Chondrocyte (in vitro differentiated cells): ENCODE measurements at regions not wholly inside any gene's neighbourhood (a gene's known extent, or its start where the extent isn't known, plus 50 kb on each side); places are given as distances from the start of the nearest gene placed in this dataset.
"Not testable (repeated sequence)": the region's sequence is repeated elsewhere in the genome, so short reads cannot be mapped to it uniquely, and the experiment has no call there.

Experiments
- DNase-seq: peaks from one replicate; pipeline ENCODE4 v3.0.0; 2021; ENCODE audit warnings: mixed read lengths, low spot score
- H3K27ac Mint-ChIP-seq: one replicate; pipeline ENCODE4 v1.8.0; 2021; ENCODE audit warnings: mild to moderate bottlenecking, moderate library complexity, mixed read lengths; ENCODE audit not compliant: unreplicated experiment
- H3K27me3 Mint-ChIP-seq: 2 replicates; pipeline ENCODE4 v1.8.0; 2021; ENCODE audit warnings: low read depth, mixed read lengths
- H3K36me3 Mint-ChIP-seq: 2 replicates; pipeline ENCODE4 v1.8.0; 2021; ENCODE audit warnings: low read depth, mixed read lengths
- H3K4me1 Mint-ChIP-seq: 2 replicates; pipeline ENCODE4 v1.8.0; 2021; ENCODE audit warnings: low read depth, mild to moderate bottlenecking, mixed read lengths
- H3K4me3 Mint-ChIP-seq: one replicate; pipeline ENCODE4 v1.8.0; 2021; ENCODE audit warnings: mild to moderate bottlenecking, moderate library complexity, mixed read lengths; ENCODE audit not compliant: unreplicated experiment
- H3K9me3 Mint-ChIP-seq: 2 replicates; pipeline ENCODE4 v1.8.0; 2021; ENCODE audit warnings: low read depth, mixed read lengths
- TF ChIP-seq, protein P1 (sequence below): fragments of 200-600 bp; sonication (generic); IDR thresholded peaks from 2 replicates; pipeline ENCODE4 v1.5.0; 2021; ENCODE audit warnings: antibody characterized with exemption, mild to moderate bottlenecking, moderate library complexity

DNA sequence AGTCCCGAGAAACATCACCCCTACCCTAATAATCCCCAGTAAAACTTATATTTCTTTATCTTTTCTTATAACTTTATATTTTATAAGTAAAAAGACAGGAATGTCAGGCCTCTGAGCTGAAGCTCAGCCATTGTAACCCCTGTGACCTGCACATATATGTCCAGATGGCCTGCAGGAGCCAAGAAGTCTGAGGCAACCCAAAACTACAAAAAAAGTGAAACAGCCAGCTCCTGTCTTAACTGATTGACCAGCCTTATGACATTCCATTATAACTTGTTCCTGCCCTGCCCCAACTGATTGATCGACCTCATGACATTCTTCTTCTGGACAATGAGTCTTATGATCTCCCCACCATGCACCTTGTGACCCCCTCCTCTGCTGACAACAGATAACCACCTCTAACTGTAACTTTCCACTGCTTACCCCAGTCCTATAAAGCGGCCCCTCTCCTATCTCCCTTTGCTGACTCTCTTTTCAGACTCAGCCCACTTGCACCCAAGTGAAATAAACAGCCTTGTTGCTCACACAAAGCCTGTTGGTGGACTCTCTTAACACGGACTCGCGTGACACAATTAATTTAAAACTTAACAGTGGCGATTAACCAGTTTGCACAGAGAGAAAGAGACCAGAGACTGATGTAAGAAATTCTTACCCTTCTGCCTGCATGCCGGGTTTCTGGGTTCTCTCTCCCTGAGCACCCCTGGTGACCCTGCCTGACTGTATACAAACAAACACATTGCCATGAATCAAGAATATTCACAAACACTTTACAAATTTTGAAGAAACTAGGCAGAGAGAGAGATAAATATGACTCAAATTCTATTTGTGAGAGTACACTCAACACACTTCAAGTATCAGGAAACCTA is 1109.2 kb upstream of the TMEM132C start:
- not testable (repeated sequence) for H3K27ac Mint-ChIP-seq

DNA sequence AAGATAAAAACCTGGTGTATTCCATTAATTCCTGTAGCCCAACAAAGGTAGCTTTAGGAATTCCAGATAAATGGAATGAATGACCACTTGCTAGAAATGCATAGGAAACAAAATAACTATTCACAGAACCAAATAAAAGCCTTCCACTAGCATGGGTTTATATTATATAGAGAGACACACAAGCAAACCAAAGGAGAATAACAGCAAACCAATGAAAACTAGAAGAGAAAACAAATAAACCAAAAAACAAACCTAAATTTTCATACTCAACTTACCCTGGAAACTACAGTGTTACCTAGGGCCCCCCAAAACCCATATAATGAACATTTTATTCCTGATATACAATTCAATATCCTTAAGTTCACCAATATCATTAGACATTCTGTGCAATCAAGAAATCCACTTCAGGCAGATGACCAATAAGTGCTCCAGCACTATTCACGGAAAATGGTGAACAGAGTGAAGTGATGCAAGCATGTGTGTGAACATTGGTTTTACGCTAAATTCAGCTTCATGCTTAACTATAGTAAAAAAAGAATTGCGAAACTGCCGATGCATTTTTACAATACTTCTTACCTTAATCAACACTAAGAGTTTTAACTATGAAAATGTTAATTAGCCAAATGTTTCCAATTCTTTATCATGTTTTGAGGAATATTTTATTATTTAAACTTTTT is 1108.4 kb upstream of the TMEM132C start:
- TF ChIP-seq, protein P1, sequence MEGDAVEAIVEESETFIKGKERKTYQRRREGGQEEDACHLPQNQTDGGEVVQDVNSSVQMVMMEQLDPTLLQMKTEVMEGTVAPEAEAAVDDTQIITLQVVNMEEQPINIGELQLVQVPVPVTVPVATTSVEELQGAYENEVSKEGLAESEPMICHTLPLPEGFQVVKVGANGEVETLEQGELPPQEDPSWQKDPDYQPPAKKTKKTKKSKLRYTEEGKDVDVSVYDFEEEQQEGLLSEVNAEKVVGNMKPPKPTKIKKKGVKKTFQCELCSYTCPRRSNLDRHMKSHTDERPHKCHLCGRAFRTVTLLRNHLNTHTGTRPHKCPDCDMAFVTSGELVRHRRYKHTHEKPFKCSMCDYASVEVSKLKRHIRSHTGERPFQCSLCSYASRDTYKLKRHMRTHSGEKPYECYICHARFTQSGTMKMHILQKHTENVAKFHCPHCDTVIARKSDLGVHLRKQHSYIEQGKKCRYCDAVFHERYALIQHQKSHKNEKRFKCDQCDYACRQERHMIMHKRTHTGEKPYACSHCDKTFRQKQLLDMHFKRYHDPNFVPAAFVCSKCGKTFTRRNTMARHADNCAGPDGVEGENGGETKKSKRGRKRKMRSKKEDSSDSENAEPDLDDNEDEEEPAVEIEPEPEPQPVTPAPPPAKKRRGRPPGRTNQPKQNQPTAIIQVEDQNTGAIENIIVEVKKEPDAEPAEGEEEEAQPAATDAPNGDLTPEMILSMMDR = no peak
- DNase-seq = no peak
- Mint-ChIP-seq H3K4me1 (peaks cover 9% of the 10 kb centered on the region), H3K4me3 (no peak overlapping the region), H3K27me3 (no peaks in the 10 kb centered on the region), H3K36me3 (no peaks in the 10 kb centered on the region), H3K9me3 (no peaks in the 10 kb centered on the region), H3K27ac (no peak overlapping the region)

More for the DNA sequence above, 1109.2 kb upstream of the TMEM132C start:
- H3K4me1 Mint-ChIP-seq, H3K27me3 Mint-ChIP-seq, DNase-seq, H3K36me3 Mint-ChIP-seq, H3K4me3 Mint-ChIP-seq, H3K9me3 Mint-ChIP-seq: not testable (repeated sequence)

DNA sequence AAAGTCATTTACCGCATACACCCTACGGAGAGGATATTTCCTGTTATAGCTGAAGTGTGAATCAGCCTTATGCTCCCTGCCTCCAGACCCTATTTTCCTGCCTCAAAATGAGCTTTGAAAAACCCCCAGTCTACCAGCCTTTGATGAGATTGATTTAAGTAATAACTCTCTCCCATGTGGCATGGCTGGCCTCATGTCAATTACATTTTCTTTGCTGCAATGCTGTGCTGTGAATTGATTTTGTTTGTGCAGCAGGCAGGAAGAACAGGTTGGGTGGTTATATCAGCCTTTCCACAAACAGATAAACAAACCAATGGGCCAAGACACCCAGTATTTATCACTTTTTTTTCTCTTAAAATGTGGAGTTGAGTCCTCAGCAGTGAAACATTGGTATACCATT is 1105.5 kb upstream of the TMEM132C start:
- H3K9me3 Mint-ChIP-seq = no peaks in the 10 kb centered on the region
- H3K4me3 Mint-ChIP-seq = no peak overlapping the region
- H3K27ac Mint-ChIP-seq = no peak overlapping the region
- DNase-seq = no peak
- H3K27me3 Mint-ChIP-seq = no peaks in the 10 kb centered on the region
- TF ChIP-seq, protein P1 = no peak
- no peaks in the 10 kb centered on the region for H3K36me3 Mint-ChIP-seq
- H3K4me1 Mint-ChIP-seq = peaks cover 12% of the 10 kb centered on the region

DNA sequence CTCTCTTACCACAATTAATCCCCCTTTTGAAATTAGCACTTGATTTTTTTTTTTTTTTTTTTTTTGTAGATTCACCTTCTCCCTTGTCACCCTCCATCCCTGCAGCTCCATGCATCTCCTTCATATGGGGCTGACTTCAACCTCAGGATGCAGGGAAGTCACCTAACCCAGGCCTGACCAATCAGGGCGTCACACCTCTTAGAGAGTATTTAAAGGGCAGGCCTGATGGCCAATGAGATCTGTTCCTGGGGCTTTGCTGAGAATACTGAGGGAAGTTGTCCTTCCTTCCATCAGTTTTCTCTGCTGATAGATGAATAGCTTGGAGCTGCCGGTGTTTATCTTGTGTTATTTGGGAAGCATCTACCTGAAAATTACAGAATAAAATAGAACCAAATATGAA is 1104.7 kb upstream of the TMEM132C start:
- DNase-seq = no peak
- TF ChIP-seq, protein P1 = no peak
- no peak overlapping the region for H3K4me3 Mint-ChIP-seq
- peaks cover 12% of the 10 kb centered on the region for H3K4me1 Mint-ChIP-seq
- H3K27me3 Mint-ChIP-seq = no peaks in the 10 kb centered on the region
- no peak overlapping the region for H3K27ac Mint-ChIP-seq
- H3K36me3 Mint-ChIP-seq = no peaks in the 10 kb centered on the region
- no peaks in the 10 kb centered on the region for H3K9me3 Mint-ChIP-seq

DNA sequence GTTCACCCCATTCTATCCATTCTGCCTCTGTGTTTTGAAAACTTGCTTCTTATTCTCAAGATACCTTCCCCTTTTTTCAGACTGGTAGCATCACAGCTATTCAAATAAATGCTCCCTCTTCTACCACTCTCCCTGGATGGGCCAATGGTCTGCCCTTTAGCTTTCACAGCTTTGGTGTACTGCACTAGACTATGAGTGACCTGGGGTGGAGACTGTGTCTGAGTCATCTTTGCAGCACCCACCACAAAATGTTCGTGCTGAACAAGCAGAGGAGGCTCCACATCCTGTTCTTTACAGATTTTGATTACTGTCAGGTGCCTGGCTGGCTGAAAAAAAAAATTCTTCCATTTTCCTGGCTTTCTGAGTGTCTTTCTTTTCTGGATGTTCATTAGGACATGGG is 1104.1 kb upstream of the TMEM132C start:
- H3K4me3 Mint-ChIP-seq = no peak overlapping the region
- peaks cover 12% of the 10 kb centered on the region for H3K4me1 Mint-ChIP-seq
- no peaks in the 10 kb centered on the region for H3K36me3 Mint-ChIP-seq
- H3K27ac Mint-ChIP-seq = no peak overlapping the region
- no peaks in the 10 kb centered on the region for H3K9me3 Mint-ChIP-seq
- TF ChIP-seq, protein P1 = no peak
- no peaks in the 10 kb centered on the region for H3K27me3 Mint-ChIP-seq
- no peak for DNase-seq
